ENCODE measurements at regions not wholly inside any gene's neighbourhood (a gene's known extent, or its start where the extent isn't known, plus 50 kb on each side); places are given as distances from the start of the nearest gene placed in this dataset.
A peak's percentile ranks its signal among the peaks of the same experiment; 100 is the strongest.

- no peaks in the 10 kb centered on the region for H3K4me1 ChIP-seq (ENCODE audit: insufficient read depth, low read length)
Measured at GRCh38 chrX:100512471-100512870, 72.3 kb upstream of the TNMD start.

GRCh38 chrX:100494646-100495370, 84.7 kb upstream of the PCDH19 start:
- Histone ChIP-seq H3K27me3 (ENCODE audit: control insufficient read depth in 1 of 2, insufficient read depth in 2 of 2, low read length in 2 of 2) (no peaks in the 10 kb centered on the region), H3K9me3 (ENCODE audit: control insufficient read depth in 1 of 2, insufficient read depth in 1 of 2, low read length in 2 of 2) (no peaks in the 10 kb centered on the region), H3K36me3 (ENCODE audit: insufficient read depth, low read length) (no peaks in the 10 kb centered on the region), H3K4me1 (ENCODE audit: insufficient read depth, low read length) (no peaks in the 10 kb centered on the region), H3K27ac (ENCODE audit: low read depth in 1 of 2, low read length in 2 of 2) (no peak overlapping the region), H3K4me3 (ENCODE audit: low read length) (no peak overlapping the region)
- Mint-ChIP-seq H3K36me3 (ENCODE audit: low read depth) (no peaks in the 10 kb centered on the region), H3K4me1 (ENCODE audit: low read depth) (no peaks in the 10 kb centered on the region), H3K4me3 (no peak overlapping the region), H3K9me3 (peaks cover 4% of the 10 kb centered on the region), H3K27ac (no peak overlapping the region), H3K27me3 (peaks cover 5% of the 10 kb centered on the region)
- DNase-seq (no peak), ATAC-seq (ENCODE audit: poor library complexity) (no peak)
- intact Hi-C loops (cut with DNase I, micrococcal nuclease), result no loop called here
- no peak for TF ChIP-seq CTCF (IDR thresholded peaks at IDR 0.05)
- CTCF ChIA-PET, result no interaction called here
- POLR2A ChIA-PET, result no interaction called here

More at GRCh38 chrX:100512471-100512870, 72.3 kb upstream of the TNMD start:
- no peak for ATAC-seq (ENCODE audit: poor library complexity)
- no peaks in the 10 kb centered on the region for H3K9me3 ChIP-seq (ENCODE audit: control insufficient read depth in 1 of 2, insufficient read depth in 1 of 2, low read length in 2 of 2)
- intact Hi-C loops (cut with DNase I, micrococcal nuclease), result loop anchor here in 1 of 2 experiments (5.0 to 10.0 kb wide), 2 partner anchors 122 to 255 kb away; partner anchors contain the start of gene TSPAN6
- H3K36me3 Mint-ChIP-seq (ENCODE audit: low read depth), result no peaks in the 10 kb centered on the region
- H3K4me1 Mint-ChIP-seq (ENCODE audit: low read depth), result no peaks in the 10 kb centered on the region
- H3K4me3 Mint-ChIP-seq, result no peak overlapping the region
- TF ChIP-seq CTCF (IDR thresholded peaks at IDR 0.05), result peak; percentile 65
- H3K27ac ChIP-seq (ENCODE audit: low read depth in 1 of 2, low read length in 2 of 2), result no peak overlapping the region
- H3K9me3 Mint-ChIP-seq, result no peaks in the 10 kb centered on the region
- ChIA-PET POLR2A (no interaction called here), CTCF (interaction anchor here (1.0 to 1.3 kb wide), 2 partner anchors 9 to 25 kb away, joined by 3 to 4 read pairs; no protein-coding TSS in a partner anchor)
- no peak overlapping the region for H3K27ac Mint-ChIP-seq
- H3K36me3 ChIP-seq (ENCODE audit: insufficient read depth, low read length), result no peaks in the 10 kb centered on the region
- no peaks in the 10 kb centered on the region for H3K27me3 ChIP-seq (ENCODE audit: control insufficient read depth in 1 of 2, insufficient read depth in 2 of 2, low read length in 2 of 2)
- DNase-seq, result peak in 3 of 14 experiments; percentile 12 to 19 (median 14)
- no peaks in the 10 kb centered on the region for H3K27me3 Mint-ChIP-seq
- H3K4me3 ChIP-seq (ENCODE audit: low read length), result no peak overlapping the region

- CTCF ChIA-PET, result no interaction called here
- Mint-ChIP-seq H3K27me3 (peaks cover 5% of the 10 kb centered on the region), H3K4me3 (no peak overlapping the region), H3K9me3 (no peaks in the 10 kb centered on the region), H3K4me1 (ENCODE audit: low read depth) (no peaks in the 10 kb centered on the region), H3K36me3 (ENCODE audit: low read depth) (no peaks in the 10 kb centered on the region), H3K27ac (no peak overlapping the region)
- ATAC-seq (ENCODE audit: poor library complexity) (no peak), DNase-seq (no peak)
- Histone ChIP-seq H3K4me3 (ENCODE audit: low read length) (no peak overlapping the region), H3K4me1 (ENCODE audit: insufficient read depth, low read length) (no peaks in the 10 kb centered on the region), H3K27ac (ENCODE audit: low read depth in 1 of 2, low read length in 2 of 2) (no peak overlapping the region), H3K9me3 (ENCODE audit: control insufficient read depth in 1 of 2, insufficient read depth in 1 of 2, low read length in 2 of 2) (no peaks in the 10 kb centered on the region), H3K36me3 (ENCODE audit: insufficient read depth, low read length) (no peaks in the 10 kb centered on the region), H3K27me3 (ENCODE audit: control insufficient read depth in 1 of 2, insufficient read depth in 2 of 2, low read length in 2 of 2) (no peaks in the 10 kb centered on the region)
- POLR2A ChIA-PET, result no interaction called here
- intact Hi-C loops (cut with DNase I, micrococcal nuclease), result no loop called here
- no peak for TF ChIP-seq CTCF (IDR thresholded peaks at IDR 0.05)
Measured at GRCh38 chrX:100491174-100491573, 81.1 kb upstream of the PCDH19 start.
